Adipocyte (in vitro differentiated cells): ENCODE measurements at regions not wholly inside any gene's neighbourhood (a gene's known extent, or its start where the extent isn't known, plus 50 kb on each side); places are given as distances from the start of the nearest gene placed in this dataset.

ENCODE experiments used
- DNase-seq: peaks from one replicate; pipeline ENCODE4 v3.0.0-alpha.2; 2015; ENCODE audit warnings: low read depth
- H3K27me3 ChIP-seq: replicated peaks from 2 replicates; pipeline ENCODE4 v1.7.0; 2013; ENCODE audit warnings: mild to moderate bottlenecking, low read length, moderate library complexity; ENCODE audit not compliant: control insufficient read depth, insufficient read depth
- H3K36me3 ChIP-seq: 2 replicates; pipeline ENCODE4 v1.7.0; 2013; ENCODE audit warnings: low read length, mild to moderate bottlenecking, moderate library complexity; ENCODE audit not compliant: control insufficient read depth, insufficient read depth, severe bottlenecking
- H3K4me1 ChIP-seq: 2 replicates; pipeline ENCODE4 v1.7.0; 2013; ENCODE audit warnings: mild to moderate bottlenecking, low read length, moderate library complexity; ENCODE audit not compliant: control insufficient read depth, insufficient read depth
- H3K4me3 ChIP-seq: 2 replicates; pipeline ENCODE4 v1.7.0; 2013; ENCODE audit warnings: mild to moderate bottlenecking, low read length, moderate library complexity
- H3K9ac ChIP-seq: 2 replicates; pipeline ENCODE4 v1.7.0; 2013; ENCODE audit warnings: mild to moderate bottlenecking, low read length, moderate library complexity
- H3K9me3 ChIP-seq: 2 replicates; pipeline ENCODE4 v1.7.0; 2013; ENCODE audit warnings: mild to moderate bottlenecking, low read length, moderate library complexity; ENCODE audit not compliant: control insufficient read depth

- DNase-seq = no peak
- Histone ChIP-seq H3K36me3 (no peaks in the 10 kb centered on the region), H3K9ac (no peak overlapping the region), H3K4me3 (no peak overlapping the region), H3K27me3 (no peaks in the 10 kb centered on the region), H3K4me1 (no peaks in the 10 kb centered on the region), H3K9me3 (no peaks in the 10 kb centered on the region)
Observed at GRCh38 chr16:13554005-13554404, 365.9 kb upstream of the ERCC4 start.

- Histone ChIP-seq H3K4me1 (no peaks in the 10 kb centered on the region), H3K4me3 (no peak overlapping the region), H3K36me3 (no peaks in the 10 kb centered on the region), H3K27me3 (no peaks in the 10 kb centered on the region), H3K9ac (no peak overlapping the region), H3K9me3 (no peaks in the 10 kb centered on the region)
- DNase-seq = no peak
Observed at GRCh38 chr16:13554643-13555042, 365.3 kb upstream of the ERCC4 start.

- Histone ChIP-seq H3K4me3 (no peak overlapping the region), H3K27me3 (no peaks in the 10 kb centered on the region), H3K9me3 (no peaks in the 10 kb centered on the region), H3K9ac (no peak overlapping the region), H3K4me1 (no peaks in the 10 kb centered on the region), H3K36me3 (no peaks in the 10 kb centered on the region)
- DNase-seq = no peak
Observed at GRCh38 chr16:13557418-13557817, 362.5 kb upstream of the ERCC4 start.

GRCh38 chr16:13558752-13559151 lies 361.2 kb upstream of the ERCC4 start:
- Histone ChIP-seq H3K9me3 (no peaks in the 10 kb centered on the region), H3K27me3 (no peaks in the 10 kb centered on the region), H3K36me3 (no peaks in the 10 kb centered on the region), H3K4me3 (no peak overlapping the region), H3K9ac (no peak overlapping the region), H3K4me1 (no peaks in the 10 kb centered on the region)
- DNase-seq = no peak

GRCh38 chr16:13559624-13560023 lies 360.3 kb upstream of the ERCC4 start:
- no peak for DNase-seq
- H3K27me3 ChIP-seq = no peaks in the 10 kb centered on the region
- H3K4me3 ChIP-seq = no peak overlapping the region
- H3K9ac ChIP-seq = no peak overlapping the region
- no peaks in the 10 kb centered on the region for H3K36me3 ChIP-seq
- no peaks in the 10 kb centered on the region for H3K4me1 ChIP-seq
- H3K9me3 ChIP-seq = no peaks in the 10 kb centered on the region

- Histone ChIP-seq H3K9ac (no peak overlapping the region), H3K9me3 (no peaks in the 10 kb centered on the region), H3K4me3 (no peak overlapping the region), H3K4me1 (no peaks in the 10 kb centered on the region), H3K36me3 (no peaks in the 10 kb centered on the region), H3K27me3 (no peaks in the 10 kb centered on the region)
- no peak for DNase-seq
Observed at GRCh38 chr16:13560151-13560550, 359.8 kb upstream of the ERCC4 start.

GRCh38 chr16:13561291-13562070 lies 358.5 kb upstream of the ERCC4 start:
- H3K27me3 ChIP-seq = no peaks in the 10 kb centered on the region
- H3K4me3 ChIP-seq = no peak overlapping the region
- DNase-seq = no peak
- no peaks in the 10 kb centered on the region for H3K4me1 ChIP-seq
- H3K9me3 ChIP-seq = no peaks in the 10 kb centered on the region
- H3K9ac ChIP-seq = no peak overlapping the region
- no peaks in the 10 kb centered on the region for H3K36me3 ChIP-seq

GRCh38 chr16:13568803-13569202 lies 351.2 kb upstream of the ERCC4 start:
- H3K4me1 ChIP-seq = no peaks in the 10 kb centered on the region
- H3K36me3 ChIP-seq = no peaks in the 10 kb centered on the region
- no peaks in the 10 kb centered on the region for H3K27me3 ChIP-seq
- no peak overlapping the region for H3K4me3 ChIP-seq
- H3K9ac ChIP-seq = no peak overlapping the region
- peaks cover 2% of the 10 kb centered on the region for H3K9me3 ChIP-seq
- DNase-seq = no peak

GRCh38 chr16:13569986-13570385 lies 350.0 kb upstream of the ERCC4 start:
- peaks cover 2% of the 10 kb centered on the region for H3K9me3 ChIP-seq
- H3K36me3 ChIP-seq = no peaks in the 10 kb centered on the region
- no peaks in the 10 kb centered on the region for H3K27me3 ChIP-seq
- no peaks in the 10 kb centered on the region for H3K4me1 ChIP-seq
- no peak overlapping the region for H3K4me3 ChIP-seq
- no peak for DNase-seq
- H3K9ac ChIP-seq = no peak overlapping the region

GRCh38 chr16:13571036-13571435 lies 348.9 kb upstream of the ERCC4 start:
- no peak for DNase-seq
- H3K4me1 ChIP-seq = no peaks in the 10 kb centered on the region

GRCh38 chr16:13573903-13574302 lies 346.1 kb upstream of the ERCC4 start:
- no peak for DNase-seq
- H3K4me3 ChIP-seq = no peak overlapping the region

More at GRCh38 chr16:13571036-13571435, 348.9 kb upstream of the ERCC4 start:
- Histone ChIP-seq H3K9me3 (peaks cover 2% of the 10 kb centered on the region), H3K4me3 (no peak overlapping the region), H3K27me3 (no peaks in the 10 kb centered on the region), H3K9ac (no peak overlapping the region), H3K36me3 (no peaks in the 10 kb centered on the region)

GRCh38 chr16:13586051-13586450 lies 333.9 kb upstream of the ERCC4 start:
- Histone ChIP-seq H3K9me3 (peaks cover 3% of the 10 kb centered on the region), H3K36me3 (no peaks in the 10 kb centered on the region), H3K27me3 (no peaks in the 10 kb centered on the region), H3K4me3 (no peak overlapping the region), H3K4me1 (no peaks in the 10 kb centered on the region), H3K9ac (no peak overlapping the region)
- DNase-seq = no peak

More at GRCh38 chr16:13573903-13574302, 346.1 kb upstream of the ERCC4 start:
- H3K27me3 ChIP-seq = no peaks in the 10 kb centered on the region
- H3K36me3 ChIP-seq = no peaks in the 10 kb centered on the region
- H3K4me1 ChIP-seq = no peaks in the 10 kb centered on the region
- H3K9me3 ChIP-seq = peaks cover 2% of the 10 kb centered on the region
- H3K9ac ChIP-seq = no peak overlapping the region
